LNCAP (cell line): ENCODE measurements at regions not wholly inside any gene's neighbourhood (a gene's known extent, or its start where the extent isn't known, plus 50 kb on each side); places are given as distances from the start of the nearest gene placed in this dataset.

Experiments
- TF ChIP-seq, protein P1 (sequence below): fragments of 450-650 bp; IDR thresholded peaks from 2 replicates; pipeline ENCODE4 v1.5.1; 2017; ENCODE audit warnings: mild to moderate bottlenecking

GRCh38 chr11:119831011-119831410, 102.0 kb upstream of the NECTIN1 start:
- TF ChIP-seq, protein P1, sequence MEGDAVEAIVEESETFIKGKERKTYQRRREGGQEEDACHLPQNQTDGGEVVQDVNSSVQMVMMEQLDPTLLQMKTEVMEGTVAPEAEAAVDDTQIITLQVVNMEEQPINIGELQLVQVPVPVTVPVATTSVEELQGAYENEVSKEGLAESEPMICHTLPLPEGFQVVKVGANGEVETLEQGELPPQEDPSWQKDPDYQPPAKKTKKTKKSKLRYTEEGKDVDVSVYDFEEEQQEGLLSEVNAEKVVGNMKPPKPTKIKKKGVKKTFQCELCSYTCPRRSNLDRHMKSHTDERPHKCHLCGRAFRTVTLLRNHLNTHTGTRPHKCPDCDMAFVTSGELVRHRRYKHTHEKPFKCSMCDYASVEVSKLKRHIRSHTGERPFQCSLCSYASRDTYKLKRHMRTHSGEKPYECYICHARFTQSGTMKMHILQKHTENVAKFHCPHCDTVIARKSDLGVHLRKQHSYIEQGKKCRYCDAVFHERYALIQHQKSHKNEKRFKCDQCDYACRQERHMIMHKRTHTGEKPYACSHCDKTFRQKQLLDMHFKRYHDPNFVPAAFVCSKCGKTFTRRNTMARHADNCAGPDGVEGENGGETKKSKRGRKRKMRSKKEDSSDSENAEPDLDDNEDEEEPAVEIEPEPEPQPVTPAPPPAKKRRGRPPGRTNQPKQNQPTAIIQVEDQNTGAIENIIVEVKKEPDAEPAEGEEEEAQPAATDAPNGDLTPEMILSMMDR, result no peak

DNA sequence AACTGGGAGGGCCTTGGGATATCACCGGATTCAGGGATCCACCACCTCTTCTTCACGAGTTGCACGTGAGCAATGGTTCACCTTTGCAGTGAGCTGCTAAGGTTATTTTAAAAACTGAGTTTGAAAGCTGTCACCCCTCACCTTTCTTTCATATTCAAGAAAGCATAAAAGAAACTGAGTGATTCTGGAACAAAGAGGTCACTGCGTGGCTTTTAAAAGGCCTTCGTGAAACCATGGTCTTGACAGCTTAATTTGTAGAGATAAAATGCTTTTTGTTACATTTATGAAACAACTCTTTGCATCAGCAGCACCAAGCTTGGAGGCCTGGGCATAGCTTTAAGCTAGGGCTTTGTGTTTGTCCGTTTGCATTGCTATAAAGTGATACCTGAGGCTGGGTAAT, 101.4 kb upstream of the NECTIN1 start:
- TF ChIP-seq, protein P1, result no peak

DNA sequence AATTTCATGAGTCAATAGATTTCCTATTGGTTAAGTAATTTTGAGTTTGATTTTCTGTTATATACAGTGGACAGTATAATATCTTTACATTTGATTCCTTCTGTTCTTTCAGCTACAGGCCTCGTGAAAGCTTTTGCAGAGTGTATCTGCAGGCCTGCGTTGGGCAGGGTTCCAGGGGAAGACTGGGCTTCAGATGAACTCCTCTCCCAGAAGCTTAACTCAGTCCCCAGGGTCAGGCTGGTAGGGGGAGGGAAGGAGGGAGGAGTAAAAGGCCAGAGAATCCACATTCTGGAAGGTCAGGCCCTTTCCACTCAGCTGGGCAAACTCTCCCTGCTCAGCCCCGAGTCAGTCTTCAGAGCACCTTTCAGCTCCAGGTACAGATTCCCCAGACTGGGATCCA, 100.4 kb upstream of the NECTIN1 start:
- TF ChIP-seq, protein P1, result no peak

GRCh38 chr11:119828819-119829218, 99.8 kb upstream of the NECTIN1 start:
- TF ChIP-seq, protein P1, result no peak

GRCh38 chr11:119828006-119828405, 99.0 kb upstream of the NECTIN1 start:
- TF ChIP-seq, protein P1, result no peak

DNA sequence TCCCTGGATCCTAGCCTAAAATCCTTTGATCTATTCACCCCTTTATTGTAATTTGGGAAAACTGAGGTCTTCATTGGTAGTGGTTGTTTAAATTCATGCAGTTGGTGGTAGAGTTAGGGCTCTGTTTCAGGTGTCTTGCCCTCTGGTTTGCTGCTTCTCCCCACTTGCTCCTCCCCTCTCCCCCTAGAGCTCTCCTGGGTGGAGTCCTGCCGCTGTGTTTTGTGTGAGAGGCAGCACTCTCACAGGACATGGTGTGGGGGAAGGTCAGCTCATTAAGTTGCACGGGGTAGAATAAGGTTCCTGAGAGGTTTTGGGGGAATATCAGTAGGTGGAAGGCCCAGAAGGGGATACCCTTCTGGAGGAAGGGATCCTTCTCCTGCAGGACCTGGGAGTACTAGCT, 98.1 kb upstream of the NECTIN1 start:
- TF ChIP-seq, protein P1, result no peak

GRCh38 chr11:119823077-119823476, 94.1 kb upstream of the NECTIN1 start:
- TF ChIP-seq, protein P1, result no peak

DNA sequence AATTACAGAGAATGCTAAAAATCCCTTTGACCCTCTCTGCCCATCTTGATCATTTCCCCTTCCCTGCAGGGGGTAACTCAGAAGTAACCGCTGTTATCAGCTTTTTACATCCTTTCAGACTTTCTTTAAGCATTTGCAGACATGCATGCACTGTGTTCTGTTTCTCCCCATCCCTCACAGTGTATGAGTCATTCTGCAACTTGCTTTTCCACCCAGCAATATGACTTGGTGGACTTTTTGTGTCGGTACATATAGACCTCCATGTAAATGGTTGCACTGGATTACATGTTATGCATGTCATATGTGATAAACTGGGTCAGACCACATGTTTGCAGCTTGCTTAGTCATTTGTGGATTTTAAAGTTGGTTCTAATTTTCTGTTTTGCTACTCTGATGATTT, 87.7 kb upstream of the NECTIN1 start:
- TF ChIP-seq, protein P1, result no peak
